GM21390 (cell line): ENCODE measurements at regions not wholly inside any gene's neighbourhood (a gene's known extent, or its start where the extent isn't known, plus 50 kb on each side); places are given as distances from the start of the nearest gene placed in this dataset.

Experiments used
- ATAC-seq: cut with Tn5 transposase; IDR thresholded peaks from one replicate; pipeline ENCODE4 v1.9.1; 2021; ENCODE audit not compliant: unreplicated experiment

DNA sequence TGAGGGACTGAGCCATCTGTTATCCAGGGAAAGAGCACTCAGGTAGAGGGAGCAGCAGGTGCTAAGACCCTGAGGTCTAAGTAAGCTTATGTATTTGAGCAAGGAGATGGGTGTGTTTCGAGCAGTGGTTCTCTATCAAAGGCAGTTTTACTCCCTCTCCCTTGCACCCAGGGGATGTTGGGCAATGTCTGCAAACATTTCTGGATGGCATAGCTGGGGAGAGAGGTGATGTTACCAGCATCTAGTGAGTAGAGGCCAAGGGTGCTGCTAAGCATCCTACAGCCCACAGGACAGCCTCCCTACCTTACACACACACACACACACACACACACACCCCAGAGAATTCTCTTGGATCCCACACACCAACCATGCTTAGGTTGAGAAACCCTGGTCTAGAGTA lies 221.0 kb upstream of the PWP1 start:
- no peak for ATAC-seq

DNA sequence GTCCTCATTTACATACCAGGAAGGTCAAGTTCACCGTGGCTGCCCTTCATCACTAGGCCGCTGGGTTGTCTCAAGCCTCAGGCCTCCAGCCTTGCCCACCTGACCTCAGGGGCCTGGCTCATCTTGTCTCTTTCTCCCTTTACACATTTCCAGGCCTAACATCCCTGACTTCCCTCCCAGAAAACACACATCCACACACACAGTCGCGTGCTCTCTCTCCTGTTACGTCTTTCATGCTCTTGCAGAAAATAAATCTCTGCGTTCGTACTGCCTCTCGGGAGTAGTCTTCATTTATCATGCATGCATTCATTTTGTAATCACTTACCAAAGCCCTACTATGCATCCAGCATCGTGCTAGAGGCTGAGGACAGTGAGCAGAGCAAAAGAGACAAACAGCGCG lies 220.0 kb upstream of the PWP1 start:
- ATAC-seq, result no peak

DNA sequence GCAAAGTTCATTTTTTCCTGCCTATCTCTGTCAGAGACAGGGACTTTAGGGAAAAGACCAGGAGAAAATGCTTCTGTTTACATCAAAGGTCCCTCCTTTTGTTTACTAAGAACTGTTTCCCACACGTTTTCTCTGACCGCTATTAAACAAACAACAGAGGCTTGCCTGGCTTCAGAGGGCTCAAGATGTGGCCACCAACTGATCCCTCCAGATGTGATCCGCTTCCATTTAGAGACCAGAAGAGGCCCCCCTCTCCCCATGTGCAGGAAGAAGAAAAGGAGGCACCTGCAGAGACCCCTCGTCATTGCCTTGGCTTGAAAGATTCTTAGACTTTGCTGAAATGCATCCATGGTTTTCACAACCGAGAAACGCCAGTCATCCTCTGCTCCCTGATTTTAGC lies 217.9 kb upstream of the PWP1 start:
- ATAC-seq, result no peak

GRCh38 chr12:107468182-107468581 lies 217.4 kb upstream of the PWP1 start:
- no peak for ATAC-seq

DNA sequence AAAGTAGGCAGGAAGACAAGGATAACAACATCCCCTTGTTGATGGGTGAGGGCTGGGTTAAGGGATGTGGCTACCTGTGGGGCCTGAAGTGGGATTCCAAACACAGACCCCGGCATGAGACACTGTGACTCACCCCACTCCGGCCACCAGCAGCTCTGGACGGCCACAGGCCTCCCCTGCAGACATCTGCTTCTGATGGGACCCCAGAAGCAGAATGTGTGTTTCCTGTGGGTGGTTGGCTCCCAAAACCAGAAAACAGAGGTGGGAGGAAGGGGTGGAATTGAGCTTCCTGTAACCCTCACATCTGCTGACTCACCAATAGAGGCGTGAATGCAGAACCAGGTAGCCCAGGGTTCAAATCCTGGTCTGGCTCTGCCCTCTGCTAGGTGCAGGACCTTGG lies 216.6 kb upstream of the PWP1 start:
- no peak for ATAC-seq

DNA sequence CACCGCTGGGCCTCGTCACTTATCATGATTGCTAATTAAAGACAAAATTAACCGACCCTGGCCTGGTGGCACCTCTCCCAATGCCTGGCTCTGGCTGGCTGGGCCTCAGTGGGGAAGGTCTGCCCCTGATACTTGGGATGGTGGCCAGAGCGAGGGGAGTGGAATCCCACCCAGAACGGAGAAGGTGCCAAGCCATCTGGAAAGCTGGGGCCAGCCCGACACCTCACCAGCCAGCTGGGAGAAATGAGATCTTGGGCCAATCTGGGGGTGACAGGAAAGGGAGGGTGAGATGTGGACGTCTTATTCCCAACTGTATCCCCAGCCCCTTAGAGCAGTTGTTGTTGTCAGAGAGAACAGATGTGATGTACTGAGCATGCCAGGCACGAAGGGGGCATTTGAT lies 215.0 kb upstream of the PWP1 start:
- no peak for ATAC-seq

DNA sequence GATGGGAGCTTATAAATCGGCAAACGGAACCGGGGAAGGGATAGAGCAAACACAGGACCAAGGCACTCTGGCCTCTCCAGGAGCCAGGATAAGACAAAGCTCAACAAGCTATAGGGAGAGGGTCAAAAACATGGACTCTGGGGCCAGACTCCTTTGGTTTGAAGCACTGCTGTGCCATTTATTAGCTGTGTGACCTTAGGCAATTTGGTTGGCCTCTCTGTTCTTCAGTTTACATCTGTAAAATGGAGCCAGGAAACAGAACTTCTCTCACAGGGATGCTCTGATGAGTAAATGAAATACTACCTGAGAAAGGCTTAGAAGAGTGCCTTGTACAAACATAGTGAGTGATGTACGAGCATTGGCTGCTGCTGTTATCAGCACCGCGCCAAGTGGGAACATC lies 213.3 kb upstream of the PWP1 start:
- ATAC-seq, result no peak

DNA sequence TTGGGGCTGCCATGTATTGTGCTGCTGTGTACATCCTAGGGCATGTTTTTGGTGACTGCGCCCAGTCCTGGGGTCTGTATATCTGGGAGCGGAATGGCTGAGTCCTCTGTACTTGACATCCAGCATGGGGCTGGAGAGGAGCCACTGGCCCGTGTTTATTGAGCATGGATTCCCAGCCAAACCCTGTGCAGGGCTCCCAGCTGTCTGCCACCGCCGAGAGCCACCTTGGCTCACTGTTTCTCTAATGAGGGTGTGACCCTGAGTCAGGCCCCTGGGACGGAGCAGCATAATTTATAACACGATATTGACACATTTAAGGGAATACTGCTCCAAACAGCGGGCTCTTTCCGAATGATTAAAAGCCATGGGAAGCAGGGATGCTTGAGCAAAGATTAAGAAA lies 211.5 kb upstream of the PWP1 start:
- no peak for ATAC-seq

DNA sequence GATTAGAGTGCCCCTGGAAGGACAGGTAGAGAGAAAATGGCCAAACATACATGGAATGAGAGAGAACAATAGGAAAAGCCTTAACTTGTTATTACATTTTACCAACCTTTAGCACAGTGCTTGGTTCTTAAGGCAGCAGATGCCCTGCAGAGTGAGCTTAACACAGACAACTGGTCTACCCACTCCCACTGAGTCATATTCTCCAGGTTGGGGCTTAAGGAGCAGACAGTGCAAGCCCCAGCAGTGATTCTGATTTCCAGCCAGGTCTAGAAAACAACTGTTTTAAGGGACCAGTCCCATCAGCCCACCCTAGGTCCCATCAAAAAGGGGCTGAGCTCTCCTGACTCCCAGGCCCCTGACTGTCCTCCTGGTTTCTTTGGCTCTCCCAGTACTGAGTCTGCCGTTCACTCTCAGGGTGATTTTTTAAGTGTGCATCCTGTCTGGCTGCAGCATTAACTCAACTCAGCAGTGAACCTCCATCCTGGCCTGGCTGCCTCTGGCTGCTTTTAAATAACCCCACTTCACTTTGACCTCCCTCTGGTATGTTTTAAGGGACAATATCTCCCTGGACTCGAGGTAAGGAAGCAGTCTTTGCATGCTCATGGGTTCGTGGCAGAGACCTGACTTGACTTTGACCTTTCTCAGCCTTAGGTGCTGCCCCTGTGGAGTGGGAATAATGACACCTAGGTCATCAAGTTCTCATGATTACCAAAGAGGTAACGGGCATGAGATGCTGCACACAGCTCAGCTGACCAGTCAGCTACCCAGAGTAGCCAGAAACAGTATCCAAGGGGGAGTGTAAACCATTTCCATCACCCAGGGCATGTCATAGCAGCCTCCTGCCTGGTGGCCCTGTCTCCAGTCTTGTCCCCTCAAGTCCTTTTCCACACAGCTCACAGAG lies 210.7 kb upstream of the PWP1 start:
- no peak for ATAC-seq

GRCh38 chr12:107475900-107476299 lies 209.7 kb upstream of the PWP1 start:
- ATAC-seq, result no peak

DNA sequence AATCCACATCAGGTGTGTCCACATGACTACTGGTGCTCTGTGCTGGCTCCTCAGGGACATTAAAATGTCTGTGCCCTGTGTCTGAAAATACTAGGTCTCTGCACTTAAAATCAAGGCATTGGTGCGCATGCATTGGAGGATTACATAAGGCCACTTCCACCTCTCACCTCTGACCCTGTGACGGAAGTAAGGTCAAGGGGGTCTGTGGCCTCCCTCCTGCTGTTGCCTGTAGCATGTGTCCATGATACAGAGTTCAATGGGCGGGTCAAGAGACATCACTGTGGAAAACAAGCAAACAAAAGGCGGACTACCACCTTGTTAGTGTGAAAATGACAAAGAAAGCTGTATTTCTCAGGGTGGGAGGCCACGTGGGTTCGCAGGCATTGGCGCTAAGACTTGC lies 208.6 kb upstream of the PWP1 start:
- ATAC-seq, result no peak

DNA sequence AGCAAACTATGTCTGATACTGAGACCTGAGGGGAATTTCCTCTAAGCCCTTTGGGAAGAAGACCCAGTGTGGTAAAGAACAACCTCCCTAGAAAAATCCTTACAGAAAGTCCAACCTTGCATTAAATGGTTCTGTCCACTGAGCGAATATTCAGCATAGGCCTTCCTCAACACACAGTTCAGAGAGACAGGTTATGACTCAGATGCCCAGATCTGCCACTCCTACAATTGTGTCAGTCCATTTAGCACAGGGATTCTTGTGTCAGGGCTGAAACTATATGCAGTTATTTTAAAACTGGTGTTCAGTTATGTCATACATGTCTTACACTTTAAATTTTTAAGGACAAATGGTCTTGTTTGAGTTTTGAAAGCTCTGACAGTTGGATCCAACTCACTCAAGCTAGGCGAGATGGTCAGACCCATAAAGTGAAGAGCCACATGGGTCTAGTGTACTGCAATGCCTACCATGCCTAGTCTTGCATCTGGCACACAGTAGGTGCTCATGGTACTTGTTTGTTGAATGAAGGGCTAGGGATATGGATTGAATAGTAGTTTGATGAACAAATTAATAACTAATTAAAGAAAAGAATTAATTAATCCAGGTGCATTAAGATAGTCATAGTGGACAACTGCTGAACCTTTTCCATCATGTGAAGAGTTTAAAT lies 207.5 kb upstream of the PWP1 start:
- no peak for ATAC-seq

- ATAC-seq, result no peak
Measured at GRCh38 chr12:107478881-107479280, 206.7 kb upstream of the PWP1 start.

- no peak for ATAC-seq
Measured at GRCh38 chr12:107480836-107481608, 204.6 kb upstream of the PWP1 start.

GRCh38 chr12:107484230-107484629 lies 201.4 kb upstream of the PWP1 start:
- ATAC-seq, result no peak

- ATAC-seq, result no peak
Measured at GRCh38 chr12:107484941-107485340, 200.7 kb upstream of the PWP1 start.

GRCh38 chr12:107485731-107486130 lies 199.9 kb upstream of the PWP1 start:
- ATAC-seq, result no peak

- no peak for ATAC-seq
Measured at GRCh38 chr12:107486140-107486892, 199.3 kb upstream of the PWP1 start.

GRCh38 chr12:107487011-107487680 lies 198.5 kb upstream of the PWP1 start:
- no peak for ATAC-seq

GRCh38 chr12:107488666-107489065 lies 196.9 kb upstream of the PWP1 start:
- ATAC-seq, result no peak
